A549 (cell line): ENCODE measurements at regions not wholly inside any gene's neighbourhood (a gene's known extent, or its start where the extent isn't known, plus 50 kb on each side); places are given as distances from the start of the nearest gene placed in this dataset.

Experiments used
- ATAC-seq, 2 experiments: fragments of 200-7000 bp in 1 of 2; fragments of >200 bp in 1 of 2; cut with Nextera tagmentation in 1 of 2; cut with Tn5 transposase in 1 of 2; 3 replicates each; pipeline versions ENCODE4 v1.8.0 to v1.9.1; 2018 to 2020; ENCODE audit warnings: mild to moderate bottlenecking in 1 of 2, moderate library complexity in 1 of 2
- CTCF ChIA-PET: fragments of 300-600 bp; sonication (Branson Sonifier 250); formaldehyde crosslinking; extraction: SDS; loops from one replicate; lab custom pipeline; 2021; ENCODE audit warnings: antibody characterized with exemption, inconsistent platforms; lab: Yijun Ruan, JAX
- POLR2A ChIA-PET: fragments of 350-600 bp; formaldehyde crosslinking; extraction: SDS; loops from one replicate; lab custom pipeline; 2021; ENCODE audit warnings: antibody characterized with exemption, inconsistent platforms; lab: Yijun Ruan, JAX
- DNase-seq, 2 experiments: peaks; one replicate each; pipeline versions ENCODE4 v3.0.0 to v3.0.0-alpha.2; 2011 to 2016; ENCODE audit warnings: low read depth in 1 of 2, low spot score in 1 of 2
- FAIRE-seq: peaks from 2 replicates; lab custom pipeline; 2011; peaks lifted over from hg19 to GRCh38; lab: Jason Lieb, UNC
- H3K27ac ChIP-seq, 2 experiments: fragments of >200 bp; sonication (Bioruptor Twin); formaldehyde crosslinking; 3 replicates each; pipeline ENCODE4 v1.5.1; 2016 to 2017
- H3K4me1 ChIP-seq: fragments of >200 bp; sonication (Bioruptor Twin); formaldehyde crosslinking; 3 replicates; pipeline ENCODE4 v1.6.1; 2016
- H3K4me2 ChIP-seq: fragments of >200 bp; sonication (Bioruptor Twin); formaldehyde crosslinking; 3 replicates; pipeline ENCODE4 v1.6.1; 2016
- H3K4me3 ChIP-seq: fragments of >200 bp; sonication (Bioruptor Twin); formaldehyde crosslinking; 3 replicates; pipeline ENCODE4 v1.5.1; 2016
- H3K9me3 ChIP-seq: fragments of >200 bp; sonication (Bioruptor Twin); formaldehyde crosslinking; 3 replicates; pipeline ENCODE4 v1.6.1; 2016
- ATOH8 ChIP-seq: fragments of 250-450 bp; sonication (Bioruptor Pico); IDR thresholded peaks from 2 replicates; pipeline ENCODE4 v1.5.0; 2020; ENCODE audit warnings: low read depth, mild to moderate bottlenecking, moderate library complexity
- CHD4 ChIP-seq: fragments of 200-600 bp; sonication (generic); IDR thresholded peaks from 2 replicates; pipeline ENCODE4 v1.6.1; 2016; ENCODE audit warnings: antibody characterized with exemption, mild to moderate bottlenecking, borderline replicate concordance
- CTCF ChIP-seq: fragments of >200 bp; sonication (Bioruptor Twin); formaldehyde crosslinking; IDR thresholded peaks from 3 replicates; pipeline ENCODE4 v1.5.1; 2016
- E2F6 ChIP-seq: IDR thresholded peaks from 2 replicates; pipeline ENCODE4 v1.6.1; 2012; ENCODE audit warnings: low read depth, borderline replicate concordance
- EHMT2 ChIP-seq: fragments of 200-600 bp; sonication (generic); IDR thresholded peaks from 2 replicates; pipeline ENCODE4 v1.6.1; 2016; ENCODE audit warnings: antibody characterized with exemption, low read depth, mild to moderate bottlenecking, moderate library complexity
- EP300 ChIP-seq, 2 experiments: fragments of >200 bp; sonication (Bioruptor Twin); formaldehyde crosslinking; IDR thresholded peaks; 2 replicates in 1 of 2; 3 replicates in 1 of 2; pipeline ENCODE4 v1.6.1; 2016 to 2017
- ESRRA ChIP-seq: fragments of 150-350 bp; IDR thresholded peaks from 2 replicates; pipeline ENCODE4 v1.6.1; 2014; ENCODE audit warnings: mild to moderate bottlenecking, low read length, borderline replicate concordance
- GATA3 ChIP-seq: IDR thresholded peaks from 2 replicates; pipeline ENCODE4 v1.6.1; 2012; ENCODE audit warnings: borderline replicate concordance
- HDAC2 ChIP-seq: fragments of 200-600 bp; sonication (generic); IDR thresholded peaks from 2 replicates; pipeline ENCODE4 v1.6.1; 2016
- HEYL ChIP-seq: fragments of 250-450 bp; sonication (Bioruptor Pico); IDR thresholded peaks from 2 replicates; pipeline ENCODE4 v1.8.0; 2021; ENCODE audit warnings: mild to moderate bottlenecking, moderate library complexity
- HOXB5 ChIP-seq: fragments of 250-450 bp; sonication (Bioruptor Pico); IDR thresholded peaks from 2 replicates; pipeline ENCODE4 v1.5.0; 2020; ENCODE audit warnings: mild to moderate bottlenecking, moderate library complexity
- KDM5A ChIP-seq: fragments of 200-600 bp; sonication (generic); IDR thresholded peaks from 2 replicates; pipeline ENCODE4 v1.6.1; 2016; ENCODE audit warnings: antibody characterized with exemption, mild to moderate bottlenecking
- MAX ChIP-seq: IDR thresholded peaks from 2 replicates; pipeline ENCODE4 v1.6.1; 2012
- NFE2L2 ChIP-seq: fragments of 150-350 bp; conservative IDR thresholded peaks from 2 replicates; pipeline ENCODE4 v1.6.1; 2014; ENCODE audit warnings: low read length
- NPAS2 ChIP-seq: fragments of 250-450 bp; sonication (Bioruptor Pico); IDR thresholded peaks from 2 replicates; pipeline ENCODE4 v1.8.0; 2022; ENCODE audit warnings: mild to moderate bottlenecking, moderate library complexity, borderline replicate concordance
- PHF8 ChIP-seq: fragments of 200-600 bp; sonication (generic); IDR thresholded peaks from 2 replicates; pipeline ENCODE4 v1.6.1; 2016; ENCODE audit warnings: low read depth, mild to moderate bottlenecking, antibody characterized with exemption, moderate library complexity, borderline replicate concordance
- POLR2AphosphoS2 ChIP-seq: conservative IDR thresholded peaks from 2 replicates; pipeline ENCODE4 v1.6.1; 2012; ENCODE audit warnings: low read length, improper control_type of control experiment, inconsistent platforms
- REST ChIP-seq: fragments of 200-600 bp; sonication (generic); IDR thresholded peaks from 2 replicates; pipeline ENCODE4 v1.6.1; 2016; ENCODE audit warnings: antibody characterized with exemption, mild to moderate bottlenecking, moderate library complexity
- RFX5 ChIP-seq: fragments of 450-650 bp; IDR thresholded peaks from 2 replicates; pipeline ENCODE4 v1.7.1; 2014; ENCODE audit warnings: antibody characterized with exemption, mild to moderate bottlenecking, moderate library complexity
- RNF2 ChIP-seq: fragments of 200-600 bp; sonication (generic); IDR thresholded peaks from 2 replicates; pipeline ENCODE4 v1.6.1; 2016; ENCODE audit warnings: low read depth, mild to moderate bottlenecking, antibody characterized with exemption, moderate library complexity, borderline replicate concordance
- SMC3 ChIP-seq: fragments of >200 bp; sonication (Bioruptor Twin); formaldehyde crosslinking; IDR thresholded peaks from 3 replicates; pipeline ENCODE4 v1.6.1; 2018; ENCODE audit warnings: inconsistent platforms
- WGBS: methylation state at CpG from one replicate; pipeline ENCODE4 v1.1.6; 2017; ENCODE audit errors: missing lambda C conversion rate; 5-methylcytosine and 5-hydroxymethylcytosine counted together

DNA sequence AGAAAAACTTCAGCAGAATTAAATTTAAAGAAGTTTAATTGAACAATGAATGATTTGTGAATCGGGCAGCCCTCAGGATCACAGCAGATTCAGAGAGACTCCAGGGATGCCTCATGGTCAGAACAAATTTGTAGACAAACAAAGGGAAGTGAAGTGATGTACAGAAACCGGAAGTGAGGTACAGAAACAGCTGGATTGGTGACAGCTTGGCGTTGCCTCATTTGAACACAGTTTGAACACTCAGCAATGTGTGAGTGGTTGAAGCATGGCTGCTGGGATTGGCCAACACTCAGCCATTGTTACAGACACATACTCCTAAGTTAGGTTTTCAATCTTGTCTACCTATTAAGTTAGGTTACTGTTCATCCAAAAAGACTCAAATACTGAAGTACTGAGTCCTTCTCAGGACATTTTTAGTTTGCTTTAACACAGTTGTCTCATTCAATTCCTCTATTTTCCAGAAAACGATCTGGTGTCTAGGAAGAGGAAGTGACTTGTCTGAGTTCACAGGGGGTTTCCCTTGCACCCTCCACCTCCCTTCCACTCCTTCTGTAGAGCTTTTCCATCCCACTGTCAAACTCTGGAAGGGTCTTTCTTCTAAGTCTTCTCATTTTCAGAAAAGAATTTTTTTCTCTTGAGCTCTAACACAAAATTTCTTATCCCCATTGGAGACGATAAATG lies 137.9 kb downstream of the SLC4A3 start (continued):
- TF ChIP-seq ESRRA (no peak), HDAC2 (no peak), HOXB5 (no peak), ATOH8 (CRISPR knock-in tag) (no peak), HEYL (CRISPR knock-in tag) (no peak), KDM5A (no peak), EP300 (IDR thresholded peaks at IDR 0.05) (no peak)

DNA sequence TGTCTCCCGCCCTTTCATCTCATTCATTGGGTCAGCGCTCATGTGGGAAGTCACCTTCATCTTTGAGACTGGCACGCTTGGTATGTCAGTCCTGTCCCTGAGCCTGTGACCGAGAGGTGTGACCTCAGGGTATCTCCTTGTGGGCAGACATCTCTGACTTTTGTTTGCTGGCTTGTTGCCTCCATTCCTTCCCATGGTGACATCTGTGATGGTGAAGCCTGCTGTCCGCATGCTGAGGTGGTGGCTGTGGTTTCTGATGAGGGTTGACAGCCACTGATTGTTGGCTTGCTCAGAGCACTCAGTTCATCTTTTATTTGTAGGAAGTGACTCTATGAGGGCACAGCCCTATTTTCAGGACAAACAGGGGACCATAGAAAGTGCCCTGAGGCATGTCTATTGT lies 139.2 kb downstream of the SLC4A3 start:
- Histone ChIP-seq H3K4me2 (no peak overlapping the region), H3K4me1 (no peaks in the 10 kb centered on the region), H3K27ac (no peak overlapping the region), H3K9me3 (no peaks in the 10 kb centered on the region), H3K4me3 (no peak overlapping the region)
- CTCF ChIA-PET, result interaction anchor here (0.6 kb wide), 1 partner anchor 15 kb away, joined by 4 read pairs; no protein-coding TSS in a partner anchor
- no peak for TF ChIP-seq POLR2AphosphoS2
- TF ChIP-seq CHD4, result no peak
- no peak for TF ChIP-seq HOXB5
- TF ChIP-seq CTCF, result no peak
- no peak for TF ChIP-seq EP300 (IDR thresholded peaks at IDR 0.05)
- no peak for TF ChIP-seq SMC3
- TF ChIP-seq REST, result no peak
- no peak for TF ChIP-seq PHF8
- no peak for TF ChIP-seq EHMT2
- no peak for TF ChIP-seq E2F6
- TF ChIP-seq GATA3, result no peak
- no peak for TF ChIP-seq RNF2
- TF ChIP-seq MAX, result no peak
- TF ChIP-seq NFE2L2, result no peak
- TF ChIP-seq RFX5, result no peak
- no peak for TF ChIP-seq NPAS2 (CRISPR knock-in tag)
- no peak for ATAC-seq
- no peak for DNase-seq
- WGBS, result 39% methylated on average over 5 of the region's 5 CpGs
- POLR2A ChIA-PET, result no interaction called here
- FAIRE-seq, result no peak
